ENCODE measurements at regions not wholly inside any gene's neighbourhood (a gene's known extent, or its start where the extent isn't known, plus 50 kb on each side); places are given as distances from the start of the nearest gene placed in this dataset.
"Not testable (repeated sequence)": the region's sequence is repeated elsewhere in the genome, so short reads cannot be mapped to it uniquely, and the experiment has no call there.

DNA sequence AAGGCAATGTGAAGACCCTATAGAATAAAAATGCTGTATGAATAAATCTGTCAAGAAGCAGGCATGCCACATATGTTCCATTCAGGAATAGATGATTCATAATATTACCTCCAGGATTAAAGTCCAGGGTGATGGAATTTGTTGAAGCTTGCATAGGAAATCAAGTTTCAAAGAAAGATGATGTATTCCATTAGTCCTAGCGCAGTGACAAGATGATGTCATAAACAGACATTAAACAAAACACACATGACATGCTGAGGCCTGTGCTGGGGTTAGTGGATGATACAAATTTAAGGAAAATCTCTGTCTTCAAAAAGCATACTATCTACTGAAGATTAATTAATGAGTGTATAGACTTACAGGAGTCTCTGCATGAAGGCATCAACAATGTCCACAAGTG is 1025.2 kb downstream of the CDH11 start:
- Mint-ChIP-seq H3K36me3 (no peaks in the 10 kb centered on the region), H3K4me3 (no peak overlapping the region), H3K27ac (no peak overlapping the region), H3K27me3 (no peaks in the 10 kb centered on the region), H3K9me3 (no peaks in the 10 kb centered on the region), H3K4me1 (no peaks in the 10 kb centered on the region)
- ATAC-seq (replicated peaks) (no peak), DNase-seq (no peak)

DNA sequence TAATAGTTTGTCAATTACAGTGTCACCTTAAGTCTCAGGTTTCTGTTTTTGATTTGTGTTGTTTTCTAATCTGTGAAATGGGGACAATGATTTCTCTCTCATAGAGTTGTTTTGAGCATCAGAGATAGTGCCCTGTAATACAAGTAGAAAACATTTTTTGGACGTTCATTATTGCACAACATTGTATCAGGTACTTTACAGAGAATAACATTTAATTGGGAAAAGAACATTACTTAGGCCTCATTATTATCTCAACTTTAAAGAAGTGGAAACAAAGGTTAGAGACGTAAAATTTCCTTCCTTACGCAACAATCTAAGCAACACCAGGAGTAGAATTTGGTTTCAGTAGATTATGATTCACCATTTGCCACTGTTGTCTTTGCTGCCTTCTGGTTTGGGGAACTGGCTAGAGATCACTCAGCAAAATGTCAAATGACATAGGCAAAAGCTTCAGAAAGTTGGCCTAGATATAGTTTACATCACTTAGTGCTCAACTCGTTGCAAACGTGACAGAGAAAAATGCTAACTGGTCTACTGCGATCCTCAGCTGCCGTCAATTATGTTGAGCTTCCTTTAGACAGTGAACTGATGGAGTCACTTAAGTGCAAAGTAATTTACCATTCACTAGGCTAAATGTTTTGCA is 1026.8 kb downstream of the CDH11 start:
- Mint-ChIP-seq H3K4me1 (no peaks in the 10 kb centered on the region), H3K9me3 (no peaks in the 10 kb centered on the region), H3K27ac (no peak overlapping the region), H3K4me3 (no peak overlapping the region), H3K27me3 (no peaks in the 10 kb centered on the region), H3K36me3 (no peaks in the 10 kb centered on the region)
- no peak for ATAC-seq (replicated peaks)
- no peak for DNase-seq

DNA sequence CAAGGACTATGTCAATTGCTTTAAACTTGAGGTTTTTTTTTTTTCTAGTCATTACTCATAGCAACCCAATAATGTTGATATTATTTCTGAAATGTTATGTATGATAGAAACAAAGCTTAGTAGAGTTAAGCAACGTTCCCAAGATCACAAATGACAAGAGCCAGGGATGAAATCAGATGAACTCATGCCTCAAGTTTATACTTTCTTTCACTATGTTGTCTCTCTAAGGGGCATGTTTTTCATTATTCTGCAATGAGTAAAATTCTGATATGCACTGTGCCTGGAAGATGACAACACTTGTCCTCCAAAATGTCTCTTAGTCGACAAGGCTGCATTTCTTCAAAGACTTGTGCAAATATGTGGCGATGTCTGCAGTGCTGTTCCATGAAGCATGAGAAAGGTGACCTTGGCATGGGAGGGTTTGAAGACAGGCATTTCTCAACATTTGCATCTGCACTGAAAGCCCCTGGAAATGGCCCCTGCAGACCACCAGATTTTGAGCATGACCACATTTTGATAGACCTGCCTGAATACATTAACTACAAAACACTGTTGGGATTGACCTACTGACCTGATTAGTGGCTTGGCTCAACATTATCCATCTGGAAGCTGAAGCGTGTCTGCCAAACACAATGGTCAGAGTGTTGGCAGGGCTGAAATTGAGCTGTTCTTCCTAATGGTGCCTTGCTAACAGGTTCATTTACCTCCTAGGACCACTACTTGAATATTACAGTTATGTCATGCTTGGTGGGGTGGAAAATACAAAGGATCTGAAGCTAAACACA is 1027.5 kb downstream of the CDH11 start:
- ATAC-seq (replicated peaks) (no peak), DNase-seq (no peak)
- Mint-ChIP-seq H3K4me1 (no peaks in the 10 kb centered on the region), H3K27me3 (no peaks in the 10 kb centered on the region), H3K27ac (no peak overlapping the region), H3K4me3 (no peak overlapping the region), H3K36me3 (no peaks in the 10 kb centered on the region), H3K9me3 (no peaks in the 10 kb centered on the region)

DNA sequence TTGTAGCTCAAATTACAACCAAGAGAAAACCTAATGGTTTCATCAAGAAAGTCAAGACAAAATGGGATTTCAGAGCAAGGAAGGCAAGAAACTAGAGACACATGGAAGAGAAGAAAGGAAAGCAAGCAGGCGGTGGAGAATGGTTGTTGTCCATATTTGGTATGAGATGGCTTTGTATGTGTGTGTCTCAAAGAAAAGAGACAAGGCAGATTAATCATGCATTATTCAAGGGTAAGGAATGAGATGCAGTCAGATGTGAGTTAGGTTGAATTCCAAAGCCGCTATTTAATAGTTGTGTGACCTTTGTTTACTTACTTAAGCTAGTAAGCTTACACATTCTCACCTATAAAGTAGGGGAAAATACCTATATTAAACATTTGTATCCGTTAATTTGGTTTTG is 1029.6 kb downstream of the CDH11 start:
- H3K4me1 Mint-ChIP-seq = no peaks in the 10 kb centered on the region
- H3K36me3 Mint-ChIP-seq = no peaks in the 10 kb centered on the region
- H3K4me3 Mint-ChIP-seq = no peak overlapping the region
- no peak overlapping the region for H3K27ac Mint-ChIP-seq
- ATAC-seq (replicated peaks) = no peak
- H3K27me3 Mint-ChIP-seq = no peaks in the 10 kb centered on the region
- no peaks in the 10 kb centered on the region for H3K9me3 Mint-ChIP-seq
- DNase-seq = no peak

DNA sequence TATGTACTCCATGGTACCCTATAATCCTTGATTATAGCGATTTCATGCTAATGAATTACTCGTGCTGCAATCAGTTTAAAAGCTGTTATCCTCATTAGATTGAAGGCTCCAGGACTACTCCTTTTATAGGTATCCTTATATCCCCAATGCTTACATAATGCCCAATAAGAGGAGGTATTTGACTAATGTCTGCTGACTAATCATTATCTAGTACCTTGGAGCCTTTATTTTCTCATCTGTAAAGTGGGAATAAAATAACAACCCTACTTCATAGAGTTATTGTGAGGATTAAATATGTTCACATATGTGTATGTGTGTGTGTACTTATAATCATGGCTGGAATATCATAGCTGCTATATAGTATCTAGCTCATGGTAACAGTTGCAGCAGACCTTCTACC is 1031.5 kb downstream of the CDH11 start:
- H3K9me3 Mint-ChIP-seq = no peaks in the 10 kb centered on the region
- H3K4me1 Mint-ChIP-seq = no peaks in the 10 kb centered on the region
- no peak overlapping the region for H3K27ac Mint-ChIP-seq
- H3K27me3 Mint-ChIP-seq = no peaks in the 10 kb centered on the region
- ATAC-seq (replicated peaks) (no peak), DNase-seq (no peak)
- no peak overlapping the region for H3K4me3 Mint-ChIP-seq
- H3K36me3 Mint-ChIP-seq = no peaks in the 10 kb centered on the region

DNA sequence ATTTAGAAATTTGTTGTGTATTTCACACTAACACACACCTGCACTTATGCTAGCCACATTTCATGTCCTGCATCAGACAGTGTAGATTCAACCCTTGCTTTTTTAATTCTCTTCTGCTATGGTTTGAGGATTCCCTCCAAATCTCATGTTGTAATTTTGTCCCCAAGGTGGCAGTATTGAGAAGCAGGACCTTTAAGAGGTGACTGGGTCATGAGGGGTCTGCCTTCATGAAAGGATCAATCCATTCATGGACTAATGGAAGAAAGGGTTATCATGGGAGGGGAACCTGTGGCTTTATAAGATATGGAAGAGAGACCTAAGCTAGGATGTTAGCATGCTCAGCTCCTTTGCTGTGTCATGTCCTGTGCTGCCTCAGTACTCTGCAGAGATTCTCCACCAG is 1032.2 kb downstream of the CDH11 start:
- ATAC-seq (replicated peaks) (no peak), DNase-seq (no peak)
- Mint-ChIP-seq H3K27me3 (no peaks in the 10 kb centered on the region), H3K27ac (no peak overlapping the region), H3K9me3 (no peaks in the 10 kb centered on the region), H3K4me3 (no peak overlapping the region), H3K4me1 (no peaks in the 10 kb centered on the region), H3K36me3 (no peaks in the 10 kb centered on the region)

DNA sequence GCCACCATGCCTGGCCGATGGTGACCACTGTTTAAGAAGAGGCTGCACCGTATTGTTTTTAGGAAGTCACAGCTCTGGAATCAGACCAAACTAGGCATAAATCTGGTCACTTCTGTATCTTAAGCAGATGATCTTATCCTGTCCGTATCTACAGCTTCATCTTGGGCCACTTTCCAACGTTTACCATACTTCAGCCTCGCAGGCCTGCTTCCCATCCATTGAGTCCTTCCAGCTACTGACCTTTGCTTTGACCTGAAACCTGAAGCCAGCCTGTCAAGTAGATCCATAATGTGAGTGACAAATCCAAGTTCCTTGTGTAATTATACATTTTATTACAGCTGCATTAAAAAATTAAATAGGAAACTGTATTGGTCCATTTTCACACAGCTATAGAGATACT is 1033.0 kb downstream of the CDH11 start:
- no peak for ATAC-seq (replicated peaks)
- no peaks in the 10 kb centered on the region for H3K27me3 Mint-ChIP-seq
- no peaks in the 10 kb centered on the region for H3K9me3 Mint-ChIP-seq
- no peaks in the 10 kb centered on the region for H3K4me1 Mint-ChIP-seq
- DNase-seq = no peak
- no peak overlapping the region for H3K4me3 Mint-ChIP-seq
- no peak overlapping the region for H3K27ac Mint-ChIP-seq
- H3K36me3 Mint-ChIP-seq = no peaks in the 10 kb centered on the region

DNA sequence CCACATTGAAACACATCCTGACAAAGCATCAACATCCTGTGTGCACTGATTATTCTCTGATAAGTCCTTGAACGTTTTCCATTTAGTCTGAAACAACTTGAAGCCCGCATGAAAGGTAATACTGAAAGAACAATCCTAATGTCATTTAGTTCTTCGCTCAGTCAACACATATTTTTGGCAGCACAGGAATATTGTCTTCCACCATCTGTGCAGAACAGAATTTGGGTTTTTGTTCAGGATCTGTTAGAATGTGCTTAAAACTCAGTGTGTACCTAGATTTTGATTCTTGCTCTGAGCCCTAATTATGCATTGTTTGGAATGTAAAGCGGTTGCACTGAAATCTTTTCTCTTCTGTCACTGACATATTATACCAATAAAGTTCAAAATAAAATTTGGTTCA is 1036.6 kb downstream of the CDH11 start:
- no peaks in the 10 kb centered on the region for H3K9me3 Mint-ChIP-seq
- no peak overlapping the region for H3K4me3 Mint-ChIP-seq
- H3K36me3 Mint-ChIP-seq = no peaks in the 10 kb centered on the region
- no peak overlapping the region for H3K27ac Mint-ChIP-seq
- no peaks in the 10 kb centered on the region for H3K27me3 Mint-ChIP-seq
- H3K4me1 Mint-ChIP-seq = no peaks in the 10 kb centered on the region
- DNase-seq (no peak), ATAC-seq (replicated peaks) (no peak)

DNA sequence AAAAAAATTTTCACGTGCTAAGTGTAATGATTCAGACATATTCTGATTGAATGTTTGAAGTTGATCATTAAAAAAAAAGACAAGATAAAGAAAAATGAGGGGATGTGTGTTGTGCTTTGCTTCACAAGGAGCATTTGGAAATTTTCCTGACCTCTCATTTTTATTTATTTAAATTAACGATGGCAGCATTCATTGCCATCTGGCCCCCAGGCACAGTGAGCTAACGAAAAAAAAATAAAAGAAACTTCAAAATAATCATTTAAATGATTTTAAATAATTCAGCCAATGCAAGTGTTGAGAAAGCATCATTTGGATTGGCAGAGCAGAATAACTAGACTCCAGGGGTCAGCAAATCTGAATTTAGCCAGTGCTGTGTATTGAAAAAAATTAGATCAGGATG is 1037.2 kb downstream of the CDH11 start:
- DNase-seq (no peak), ATAC-seq (replicated peaks) (no peak)
- H3K36me3 Mint-ChIP-seq = no peaks in the 10 kb centered on the region
- H3K27ac Mint-ChIP-seq = no peak overlapping the region
- no peak overlapping the region for H3K4me3 Mint-ChIP-seq
- no peaks in the 10 kb centered on the region for H3K4me1 Mint-ChIP-seq
- no peaks in the 10 kb centered on the region for H3K9me3 Mint-ChIP-seq
- H3K27me3 Mint-ChIP-seq = no peaks in the 10 kb centered on the region

DNA sequence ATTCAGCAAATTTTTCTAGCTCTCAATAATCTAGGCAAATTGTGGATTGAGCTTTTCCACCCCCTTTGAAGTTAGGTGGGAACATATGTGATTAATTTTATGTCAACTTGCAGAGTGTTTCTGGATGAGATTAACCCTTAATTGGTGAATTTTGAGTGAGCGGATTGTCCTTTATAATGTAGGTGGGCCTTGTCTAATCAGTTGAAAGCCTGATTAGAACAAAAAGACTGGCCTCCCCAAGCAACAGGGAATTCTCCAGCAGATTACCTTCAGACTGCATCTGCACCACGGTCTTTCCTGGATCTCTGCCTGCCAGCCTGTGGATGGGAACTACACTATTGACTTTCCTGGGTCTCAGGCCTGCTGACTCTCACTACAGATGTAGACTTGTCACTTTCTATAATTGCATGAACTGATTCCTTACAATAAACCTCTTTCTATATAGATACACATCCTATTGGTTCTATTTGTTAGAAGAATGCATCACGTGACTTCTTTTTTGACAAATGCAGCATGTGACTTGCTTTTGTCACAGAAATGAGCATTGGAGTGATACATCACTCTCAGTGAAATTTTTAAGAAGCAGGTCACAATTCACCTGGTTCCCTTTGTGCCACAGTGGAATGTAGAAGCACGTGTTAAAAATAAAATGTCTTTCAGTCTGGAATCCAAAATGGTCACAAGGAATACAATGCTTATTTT is 1038.3 kb downstream of the CDH11 start:
- Mint-ChIP-seq H3K27ac (no peak overlapping the region), H3K27me3 (no peaks in the 10 kb centered on the region)
- no peak for ATAC-seq (replicated peaks)

DNA sequence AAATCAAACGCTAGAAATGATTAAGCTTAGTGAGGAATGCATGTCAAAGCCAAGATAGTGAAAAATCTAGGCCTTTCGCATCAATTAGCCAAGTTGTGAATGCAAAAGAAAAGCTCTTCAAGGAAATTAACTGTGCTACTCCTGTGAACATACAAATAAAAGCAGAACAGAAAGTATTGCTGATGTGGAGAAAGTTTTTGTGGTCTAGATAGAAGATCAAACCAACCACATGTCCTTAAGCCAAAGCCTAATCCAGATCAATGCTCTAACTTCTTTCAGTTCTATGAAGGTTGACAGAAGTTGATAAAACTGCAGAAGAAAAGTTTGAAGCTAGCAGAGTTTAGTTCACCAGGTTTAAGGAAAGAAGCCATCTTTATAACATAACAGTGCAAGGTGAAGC is 1044.6 kb downstream of the CDH11 start:
- DNase-seq (no peak), ATAC-seq (replicated peaks) (peak; percentile 41 to 60)
- no peak overlapping the region for H3K27ac Mint-ChIP-seq
- H3K4me1 Mint-ChIP-seq = peaks cover 0 to 4% of the 10 kb centered on the region in 2 donors
- peaks cover 5 to 7% of the 10 kb centered on the region in 2 donors for H3K9me3 Mint-ChIP-seq
- H3K36me3 Mint-ChIP-seq = no peaks in the 10 kb centered on the region
- no peaks in the 10 kb centered on the region for H3K27me3 Mint-ChIP-seq
- H3K4me3 Mint-ChIP-seq = no peak overlapping the region

More for the DNA sequence above, 1038.3 kb downstream of the CDH11 start:
- no peaks in the 10 kb centered on the region for H3K4me1 Mint-ChIP-seq
- H3K4me3 Mint-ChIP-seq = no peak overlapping the region
- no peak for DNase-seq
- H3K36me3 Mint-ChIP-seq = no peaks in the 10 kb centered on the region
- H3K9me3 Mint-ChIP-seq = no peaks in the 10 kb centered on the region

DNA sequence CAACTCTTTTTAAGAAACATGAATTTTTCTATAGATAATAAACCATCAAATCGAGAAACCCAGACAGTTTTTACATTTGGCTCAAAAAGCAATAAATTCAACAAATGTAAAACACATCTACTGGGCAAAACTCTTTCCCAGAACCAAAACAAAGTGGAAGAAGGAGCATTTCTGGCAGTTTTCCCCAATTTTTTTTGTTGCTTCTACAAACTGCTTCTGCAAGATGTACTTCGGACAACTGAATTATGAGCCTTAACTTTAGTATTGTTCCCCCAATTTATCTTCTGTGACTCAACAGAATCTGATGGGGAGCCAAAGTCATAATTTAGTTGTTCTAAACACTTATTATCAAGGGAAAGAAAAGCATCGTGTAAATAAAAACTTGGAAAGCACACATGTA is 1047.2 kb downstream of the CDH11 start:
- no peak overlapping the region for H3K4me3 Mint-ChIP-seq
- no peaks in the 10 kb centered on the region for H3K36me3 Mint-ChIP-seq
- peaks cover 0 to 4% of the 10 kb centered on the region in 2 donors for H3K4me1 Mint-ChIP-seq
- ATAC-seq (replicated peaks) (no peak), DNase-seq (no peak)
- no peak overlapping the region for H3K27ac Mint-ChIP-seq
- H3K27me3 Mint-ChIP-seq = no peaks in the 10 kb centered on the region
- peaks cover 10 to 20% of the 10 kb centered on the region in 2 donors for H3K9me3 Mint-ChIP-seq

DNA sequence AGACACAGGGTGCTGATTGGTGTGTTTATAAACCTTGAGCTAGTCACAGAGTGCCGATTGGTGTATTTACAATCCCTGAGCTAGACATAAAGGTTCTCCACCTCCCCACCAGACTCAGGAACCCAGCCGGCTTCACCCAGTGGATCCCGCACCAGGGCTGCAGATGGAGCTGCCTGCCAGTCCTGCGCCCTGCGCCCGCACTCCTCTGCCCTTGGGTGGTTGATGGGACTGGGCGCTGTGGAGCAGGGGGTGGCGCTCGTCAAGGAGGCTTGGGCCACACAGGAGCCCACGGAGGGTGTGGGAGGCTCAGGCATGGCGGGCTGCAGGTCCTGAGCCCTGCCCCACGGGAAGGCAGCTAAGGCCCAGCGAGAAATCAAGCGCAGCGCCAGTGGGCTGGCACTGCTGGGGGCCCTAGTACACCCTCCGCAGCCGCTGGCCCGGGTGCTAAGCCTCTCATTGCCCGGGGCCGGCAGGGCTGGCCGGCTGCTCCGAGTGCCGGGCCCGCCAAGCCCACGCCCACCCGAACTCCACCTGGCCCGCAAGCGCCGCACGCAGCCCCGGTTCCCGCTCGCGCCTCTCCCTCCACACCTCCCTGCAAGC is 1049.6 kb downstream of the CDH11 start:
- H3K36me3 Mint-ChIP-seq; H3K27me3 Mint-ChIP-seq; H3K4me1 Mint-ChIP-seq; DNase-seq; ATAC-seq (replicated peaks); H3K27ac Mint-ChIP-seq; H3K4me3 Mint-ChIP-seq: not testable (repeated sequence)
- peaks cover 13 to 20% of the 10 kb centered on the region in 2 donors for H3K9me3 Mint-ChIP-seq

DNA sequence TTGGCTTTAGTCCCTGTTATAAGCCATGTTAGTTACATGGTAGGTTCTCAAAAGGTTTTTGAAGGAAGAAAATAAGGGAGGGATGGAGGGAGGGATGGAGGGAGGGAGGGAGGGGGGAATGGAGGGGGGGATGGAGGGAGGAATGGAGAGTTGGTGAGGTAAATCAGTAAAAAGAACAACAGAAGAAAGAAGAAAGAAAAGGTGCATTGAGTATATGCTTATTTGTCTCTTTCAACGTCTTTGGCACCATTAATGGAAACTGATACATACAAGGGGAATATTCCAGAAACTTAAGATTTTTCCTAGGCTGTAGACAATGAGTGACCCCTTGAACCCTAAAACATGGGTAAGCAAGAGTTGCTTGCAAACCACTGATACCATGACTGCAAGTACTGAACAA is 1056.3 kb downstream of the CDH11 start:
- Mint-ChIP-seq H3K27me3 (no peaks in the 10 kb centered on the region), H3K27ac (no peak overlapping the region), H3K9me3 (peaks cover 6 to 11% of the 10 kb centered on the region in 2 donors), H3K36me3 (no peaks in the 10 kb centered on the region), H3K4me1 (no peaks in the 10 kb centered on the region), H3K4me3 (no peak overlapping the region)
- DNase-seq (no peak), ATAC-seq (replicated peaks) (no peak)
